OCI-LY1 (cell line): ENCODE measurements at regions not wholly inside any gene's neighbourhood (a gene's known extent, or its start where the extent isn't known, plus 50 kb on each side); places are given as distances from the start of the nearest gene placed in this dataset.

Source experiments
- CTCF ChIP-seq: fragments of 200-600 bp; sonication (generic), shearing (Covaris generic); IDR thresholded peaks from 2 replicates; pipeline ENCODE4 v1.5.1; 2017; ENCODE audit warnings: mild to moderate bottlenecking, antibody characterized with exemption, low read length, moderate library complexity, mixed read lengths
- EZH2 ChIP-seq: fragments of 200-600 bp; sonication (generic), shearing (Covaris generic); IDR thresholded peaks from 2 replicates; pipeline ENCODE4 v1.8.0; 2017; ENCODE audit warnings: borderline replicate concordance, mixed run types, mild to moderate bottlenecking, antibody characterized with exemption, low read length, moderate library complexity, mixed read lengths

GRCh38 chr15:36400936-36401585 is 178.4 kb upstream of the CDIN1 start:
- TF ChIP-seq EZH2: no peak
- no peak for TF ChIP-seq CTCF
